SU-DHL-6 (cell line): ENCODE measurements at regions not wholly inside any gene's neighbourhood (a gene's known extent, or its start where the extent isn't known, plus 50 kb on each side); places are given as distances from the start of the nearest gene placed in this dataset.

ENCODE experiments used
- H2AFZ ChIP-seq: fragments of 200-600 bp; sonication (generic); 2 replicates; pipeline ENCODE4 v1.6.1; 2014; ENCODE audit warnings: low read depth, mild to moderate bottlenecking, moderate library complexity, mixed read lengths, antibody characterized with exemption, low read length; ENCODE audit not compliant: severe bottlenecking
- H3F3A ChIP-seq: fragments of 200-600 bp; shearing (Covaris generic); 2 replicates; pipeline ENCODE4 v1.6.0; 2016; ENCODE audit warnings: antibody characterized with exemption, mild to moderate bottlenecking; ENCODE audit not compliant: insufficient read depth
- H3K27ac ChIP-seq: fragments of 200-600 bp; sonication (generic); 2 replicates; pipeline ENCODE4 v1.5.1; 2016; ENCODE audit warnings: low read depth, mild to moderate bottlenecking, low read length, moderate library complexity, mixed read lengths
- H3K27me3 ChIP-seq: fragments of 200-600 bp; sonication (generic), shearing (Covaris generic); 2 replicates; pipeline ENCODE4 v1.6.0; 2014; ENCODE audit warnings: mild to moderate bottlenecking, low read length
- H3K36me3 ChIP-seq: fragments of 200-600 bp; sonication (generic); 2 replicates; pipeline ENCODE4 v1.6.1; 2014; ENCODE audit warnings: mild to moderate bottlenecking, low read length, mixed read lengths
- H3K4me2 ChIP-seq: fragments of 300-600, 200-600 bp; shearing (Covaris generic), sonication (generic); 2 replicates; pipeline ENCODE4 v1.6.0; 2014; ENCODE audit warnings: low read length, low read depth, mild to moderate bottlenecking; ENCODE audit not compliant: poor library complexity, severe bottlenecking
- H3K4me3 ChIP-seq: fragments of 200-600 bp; sonication (generic); 2 replicates; pipeline ENCODE4 v1.5.1; 2014; ENCODE audit warnings: antibody characterized with exemption, low read length, mild to moderate bottlenecking, mixed read lengths; ENCODE audit not compliant: insufficient read depth, poor library complexity, severe bottlenecking
- H3K79me2 ChIP-seq: fragments of 200-600 bp; sonication (generic); 2 replicates; pipeline ENCODE4 v1.6.1; 2014; ENCODE audit warnings: mild to moderate bottlenecking, low read length, moderate library complexity; ENCODE audit not compliant: insufficient read depth
- H3K9ac ChIP-seq: fragments of 200-600 bp; sonication (generic); 2 replicates; pipeline ENCODE4 v1.7.0; 2014; ENCODE audit warnings: mild to moderate bottlenecking, low read length
- H3K9me2 ChIP-seq: fragments of 200-600 bp; sonication (generic); replicated peaks from 2 replicates; pipeline ENCODE4 v1.6.1; 2014; ENCODE audit warnings: low read length; ENCODE audit not compliant: insufficient read depth
- H3K9me3 ChIP-seq: fragments of 200-600 bp; sonication (generic); 2 replicates; pipeline ENCODE4 v1.6.1; 2014; ENCODE audit warnings: low read length, mixed read lengths; ENCODE audit not compliant: insufficient read depth
- H4K20me1 ChIP-seq: fragments of 200-600 bp; sonication (generic); 2 replicates; pipeline ENCODE4 v1.6.1; 2014; ENCODE audit warnings: low read depth, mild to moderate bottlenecking, antibody characterized with exemption, low read length, moderate library complexity, mixed read lengths
- EZH2phosphoT487 ChIP-seq: fragments of 200-600 bp; sonication (generic), shearing (Covaris generic); conservative IDR thresholded peaks from 2 replicates; pipeline ENCODE4 v1.6.1; 2018; ENCODE audit warnings: mild to moderate bottlenecking, antibody characterized with exemption, low read length, moderate library complexity, mixed read lengths
- TF ChIP-seq, protein P1 (sequence below): fragments of 200-600 bp; sonication (generic); IDR thresholded peaks from one replicate; pipeline ENCODE4 v1.5.1; 2017; ENCODE audit warnings: antibody characterized with exemption, mild to moderate bottlenecking, low read length, moderate library complexity; ENCODE audit not compliant: insufficient read depth, poor library complexity, severe bottlenecking

DNA sequence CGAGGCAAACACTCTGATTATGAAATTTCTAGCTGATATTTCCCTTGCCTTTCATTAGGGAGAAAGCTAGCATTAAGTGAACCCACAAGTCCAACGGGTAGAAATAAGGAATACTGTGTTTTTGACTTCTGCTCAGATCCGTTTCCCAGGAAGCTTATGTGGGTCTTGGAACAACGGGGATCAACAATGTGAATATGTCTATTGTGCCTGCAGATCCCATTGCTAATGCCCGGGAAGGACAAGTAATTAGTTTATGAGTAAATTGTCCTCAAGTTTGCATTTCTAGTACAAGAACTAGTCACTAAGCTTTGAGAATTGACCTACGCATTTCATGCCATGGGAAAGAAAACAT lies 236.4 kb downstream of the UACA start:
- H3K9ac ChIP-seq: no peak overlapping the region
- H4K20me1 ChIP-seq: no peaks in the 10 kb centered on the region
- no peaks in the 10 kb centered on the region for H3K9me3 ChIP-seq
- H2AFZ ChIP-seq: no peak overlapping the region
- H3K4me3 ChIP-seq: no peak overlapping the region
- H3K36me3 ChIP-seq: no peaks in the 10 kb centered on the region
- no peaks in the 10 kb centered on the region for H3K9me2 ChIP-seq
- no peak overlapping the region for H3K27ac ChIP-seq
- TF ChIP-seq, protein P1, sequence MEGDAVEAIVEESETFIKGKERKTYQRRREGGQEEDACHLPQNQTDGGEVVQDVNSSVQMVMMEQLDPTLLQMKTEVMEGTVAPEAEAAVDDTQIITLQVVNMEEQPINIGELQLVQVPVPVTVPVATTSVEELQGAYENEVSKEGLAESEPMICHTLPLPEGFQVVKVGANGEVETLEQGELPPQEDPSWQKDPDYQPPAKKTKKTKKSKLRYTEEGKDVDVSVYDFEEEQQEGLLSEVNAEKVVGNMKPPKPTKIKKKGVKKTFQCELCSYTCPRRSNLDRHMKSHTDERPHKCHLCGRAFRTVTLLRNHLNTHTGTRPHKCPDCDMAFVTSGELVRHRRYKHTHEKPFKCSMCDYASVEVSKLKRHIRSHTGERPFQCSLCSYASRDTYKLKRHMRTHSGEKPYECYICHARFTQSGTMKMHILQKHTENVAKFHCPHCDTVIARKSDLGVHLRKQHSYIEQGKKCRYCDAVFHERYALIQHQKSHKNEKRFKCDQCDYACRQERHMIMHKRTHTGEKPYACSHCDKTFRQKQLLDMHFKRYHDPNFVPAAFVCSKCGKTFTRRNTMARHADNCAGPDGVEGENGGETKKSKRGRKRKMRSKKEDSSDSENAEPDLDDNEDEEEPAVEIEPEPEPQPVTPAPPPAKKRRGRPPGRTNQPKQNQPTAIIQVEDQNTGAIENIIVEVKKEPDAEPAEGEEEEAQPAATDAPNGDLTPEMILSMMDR: no peak
- TF ChIP-seq EZH2phosphoT487: no peak
- no peak overlapping the region for H3K4me2 ChIP-seq
- no peaks in the 10 kb centered on the region for H3K27me3 ChIP-seq
- H3F3A ChIP-seq: no peaks in the 10 kb centered on the region
- no peaks in the 10 kb centered on the region for H3K79me2 ChIP-seq

DNA sequence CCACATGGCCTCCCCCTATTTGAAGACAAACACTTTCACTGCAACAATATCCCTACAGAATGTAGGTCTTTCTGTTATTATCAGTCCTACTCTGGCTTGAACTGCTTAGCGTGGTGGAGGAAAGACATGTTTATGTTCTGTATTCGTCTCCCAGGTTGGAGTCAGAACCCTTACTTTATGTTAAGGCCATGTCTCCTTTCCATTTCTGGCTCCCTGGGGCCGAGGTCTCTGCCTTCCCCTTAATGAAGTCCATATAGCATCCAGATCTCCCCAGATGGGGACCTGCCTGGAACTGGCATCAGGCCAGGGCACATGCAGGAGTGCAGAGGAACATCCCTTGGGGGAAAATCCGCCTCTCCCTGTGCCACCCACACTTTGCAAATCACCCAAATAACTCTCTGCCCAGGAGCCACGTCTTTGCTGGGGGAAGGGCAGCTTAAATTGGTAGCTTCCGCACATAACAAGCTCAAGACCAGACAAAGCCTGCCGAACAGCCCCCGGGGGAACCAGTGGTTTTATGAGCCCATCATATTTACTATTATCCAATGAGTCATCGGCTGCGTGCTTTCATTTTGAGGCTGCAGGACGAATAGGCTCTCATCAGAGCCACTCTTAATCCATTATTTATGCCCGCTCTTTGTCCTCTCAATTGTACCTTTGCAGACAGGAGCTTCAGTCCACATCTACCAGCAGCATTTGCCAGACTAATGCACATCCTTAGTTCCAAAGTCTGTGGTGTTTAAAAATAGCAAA lies 237.0 kb downstream of the UACA start:
- Histone ChIP-seq H3K9ac (no peak overlapping the region), H3K9me3 (no peaks in the 10 kb centered on the region), H3K9me2 (no peaks in the 10 kb centered on the region), H3F3A (no peaks in the 10 kb centered on the region), H3K27ac (no peak overlapping the region), H3K79me2 (no peaks in the 10 kb centered on the region), H2AFZ (no peak overlapping the region), H3K4me3 (no peak overlapping the region), H3K36me3 (no peaks in the 10 kb centered on the region), H4K20me1 (no peaks in the 10 kb centered on the region), H3K27me3 (no peaks in the 10 kb centered on the region), H3K4me2 (no peak overlapping the region)
- TF ChIP-seq EZH2phosphoT487: no peak
- TF ChIP-seq, protein P1: no peak

DNA sequence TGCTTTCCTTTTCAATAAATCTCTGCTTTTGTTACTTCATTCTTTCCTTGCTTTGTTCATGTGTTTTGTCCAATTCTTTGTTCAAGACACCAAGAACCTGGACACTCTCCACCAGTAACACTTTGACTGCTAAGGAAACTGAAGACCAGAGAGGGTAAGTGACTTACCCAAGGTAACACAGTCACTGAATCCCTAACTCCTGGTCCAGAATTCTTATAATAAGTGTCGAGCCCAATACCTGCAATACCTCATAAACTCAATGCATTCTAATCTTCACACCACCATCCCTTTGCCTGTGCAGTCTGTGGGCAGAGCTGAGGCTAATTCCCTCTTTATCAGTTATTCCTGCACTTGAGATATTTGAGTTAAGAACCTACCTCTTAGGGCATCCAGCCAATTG lies 237.8 kb downstream of the UACA start:
- no peak overlapping the region for H3K4me3 ChIP-seq
- H3K27ac ChIP-seq: no peak overlapping the region
- H3K9ac ChIP-seq: no peak overlapping the region
- no peaks in the 10 kb centered on the region for H4K20me1 ChIP-seq
- no peaks in the 10 kb centered on the region for H3K9me2 ChIP-seq
- TF ChIP-seq, protein P1: no peak
- TF ChIP-seq EZH2phosphoT487: no peak
- H3K9me3 ChIP-seq: no peaks in the 10 kb centered on the region
- no peaks in the 10 kb centered on the region for H3K36me3 ChIP-seq
- no peaks in the 10 kb centered on the region for H3K27me3 ChIP-seq
- H2AFZ ChIP-seq: no peak overlapping the region
- no peaks in the 10 kb centered on the region for H3F3A ChIP-seq
- H3K4me2 ChIP-seq: no peak overlapping the region
- no peaks in the 10 kb centered on the region for H3K79me2 ChIP-seq
